GM18951 (cell line): ENCODE measurements at regions not wholly inside any gene's neighbourhood (a gene's known extent, or its start where the extent isn't known, plus 50 kb on each side); places are given as distances from the start of the nearest gene placed in this dataset.

Source experiments
- POLR2A ChIP-seq: IDR thresholded peaks from 4 replicates; pipeline ENCODE4 v1.6.1; 2011; ENCODE audit warnings: mild to moderate bottlenecking; ENCODE audit not compliant: insufficient read length, insufficient read depth; ENCODE audit errors: extremely low read depth
- in situ Hi-C: fragments of 300-500 bp; cut with MboI; formaldehyde crosslinking; loops from one replicate; pipeline ENCODE4 v1.12.0; 2022; ENCODE audit warnings: low sequenced_read_pairs, mixed read lengths, inconsistent platforms; ENCODE audit not compliant: unreplicated experiment

DNA sequence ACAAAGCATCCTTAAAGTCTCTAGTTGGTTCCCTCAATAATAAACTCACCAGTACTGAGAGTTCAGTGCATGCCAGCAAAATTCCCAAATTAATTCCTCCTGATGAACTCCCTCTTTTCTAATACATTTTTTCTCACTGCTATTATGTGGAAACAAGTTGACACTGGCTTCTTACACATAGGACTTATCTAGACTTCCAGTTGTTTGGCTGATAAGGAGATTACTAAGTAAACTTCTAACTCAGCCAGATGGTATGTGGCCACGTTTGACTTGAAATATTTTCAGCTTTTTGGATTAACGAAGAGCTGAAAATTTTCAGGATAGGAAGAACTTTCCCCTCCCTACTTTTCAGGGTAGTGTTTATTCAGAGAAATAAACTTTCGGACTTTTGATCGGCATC is 1154.2 kb upstream of the TENM4 start:
- in situ Hi-C loops: no loop called here
- no peak for TF ChIP-seq POLR2A

DNA sequence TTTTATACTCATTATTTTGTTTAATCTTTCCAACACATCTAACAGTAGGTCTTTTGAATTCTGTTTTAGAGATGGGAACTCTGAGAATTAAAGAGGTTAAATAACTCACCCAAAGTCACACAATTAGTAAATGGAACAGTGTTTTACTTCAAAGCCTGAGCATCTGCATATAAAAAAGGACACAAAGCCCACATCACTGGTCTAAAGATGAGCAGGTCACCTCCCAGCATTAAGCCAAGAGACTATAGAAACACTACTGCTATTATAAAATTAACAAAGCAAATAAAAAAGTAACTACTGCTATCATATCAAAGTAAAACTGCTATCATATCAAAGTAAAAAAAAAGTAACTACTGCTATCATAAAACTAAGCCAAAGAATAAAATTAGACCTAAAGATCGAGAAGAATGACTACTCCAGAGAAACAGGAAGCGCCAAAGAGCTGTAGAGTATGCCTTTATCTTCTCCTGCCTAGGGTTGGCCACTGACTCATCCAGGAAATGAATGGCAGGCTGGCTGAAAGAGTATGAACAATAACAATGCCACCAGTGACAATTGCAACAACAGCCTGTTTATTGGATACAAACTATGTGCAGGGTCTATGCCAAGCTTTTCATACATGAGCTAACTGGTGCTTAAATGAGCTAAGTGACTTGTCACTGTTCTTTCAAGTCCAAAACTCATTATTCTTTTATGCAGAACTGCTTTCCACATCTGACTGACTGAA is 1153.0 kb upstream of the TENM4 start:
- no peak for TF ChIP-seq POLR2A
- in situ Hi-C loops: no loop called here

DNA sequence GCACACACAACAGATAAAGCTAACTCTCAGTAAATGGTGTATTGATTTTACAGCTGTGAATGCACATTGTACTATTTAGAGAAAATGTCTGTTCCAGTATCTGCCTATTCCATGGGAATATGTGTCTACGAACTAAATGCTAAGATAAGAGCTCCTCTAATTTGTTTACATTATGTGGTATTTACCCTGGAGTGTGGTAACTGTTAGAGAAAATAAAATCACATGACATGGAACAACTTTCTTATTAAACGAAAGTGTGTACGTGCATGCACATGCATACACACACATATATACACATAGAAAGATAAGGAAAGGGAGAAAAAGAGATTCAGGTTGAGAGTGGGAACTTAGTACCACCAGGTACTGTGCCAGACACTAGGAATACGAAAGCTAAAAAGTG is 1151.7 kb upstream of the TENM4 start:
- in situ Hi-C loops: no loop called here
- TF ChIP-seq POLR2A: no peak

DNA sequence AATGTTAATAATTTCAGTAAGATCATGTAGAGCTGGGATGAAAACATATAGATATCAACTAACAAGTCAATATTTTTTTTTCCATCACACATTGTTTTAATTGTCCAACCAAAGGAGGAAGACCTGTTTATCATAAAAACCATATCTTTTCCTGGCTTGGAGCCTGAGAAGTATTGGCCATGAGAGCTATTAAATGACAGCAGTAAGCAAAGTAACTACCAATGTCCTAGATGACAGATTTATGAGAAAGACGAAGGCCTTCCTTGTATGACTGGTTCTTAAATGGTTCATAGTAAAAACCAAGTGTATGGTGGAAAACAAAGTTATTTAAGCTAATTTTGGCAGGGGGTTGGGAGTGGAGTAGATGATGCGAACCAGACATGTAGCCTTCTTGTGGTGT is 1147.1 kb upstream of the TENM4 start:
- in situ Hi-C loops: no loop called here

DNA sequence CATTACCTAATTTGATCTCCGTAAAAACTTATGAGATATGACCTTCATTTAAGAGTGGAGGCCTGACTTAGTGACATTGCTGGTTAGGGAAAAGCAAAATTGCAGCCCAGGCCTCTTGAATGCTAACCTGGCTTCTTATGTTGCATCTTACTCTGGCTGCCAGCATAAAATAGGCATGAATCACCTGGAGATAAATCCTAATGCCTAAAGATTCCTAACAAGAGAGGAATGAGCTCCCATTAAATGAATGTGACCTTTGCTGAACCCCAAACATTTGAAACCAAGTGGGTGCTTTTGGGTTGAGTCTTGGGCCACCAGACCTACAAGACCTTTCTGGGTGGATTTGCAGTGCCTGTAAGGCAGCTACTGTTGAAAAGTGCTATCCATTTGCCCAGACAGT is 1145.6 kb upstream of the TENM4 start:
- in situ Hi-C loops: no loop called here
- TF ChIP-seq POLR2A: no peak

More for the DNA sequence above, 1147.1 kb upstream of the TENM4 start:
- TF ChIP-seq POLR2A: no peak

DNA sequence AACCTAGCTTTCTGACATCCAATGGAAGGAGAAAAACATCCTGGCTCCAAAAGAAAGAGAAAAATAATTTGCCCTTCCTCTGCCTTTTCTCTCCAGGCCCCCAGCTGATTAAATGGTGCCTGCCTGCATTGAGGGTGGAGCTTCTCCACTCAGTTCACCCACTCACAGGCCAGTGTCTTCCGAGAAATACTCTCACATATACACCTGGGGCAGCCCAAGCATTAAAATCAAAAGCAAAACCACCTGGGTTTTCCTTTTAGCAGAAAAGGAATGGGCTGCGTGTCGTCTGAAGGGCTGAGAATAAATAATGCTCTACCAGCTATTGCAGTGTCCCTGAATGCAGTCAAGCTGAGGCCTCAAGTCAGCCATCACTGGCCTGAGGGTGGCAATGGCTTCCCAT is 1143.8 kb upstream of the TENM4 start:
- in situ Hi-C loops: no loop called here
- no peak for TF ChIP-seq POLR2A

- no peak for TF ChIP-seq POLR2A
- in situ Hi-C loops: no loop called here
Observed at GRCh38 chr11:80569832-80570231, 1129.0 kb upstream of the TENM4 start.

DNA sequence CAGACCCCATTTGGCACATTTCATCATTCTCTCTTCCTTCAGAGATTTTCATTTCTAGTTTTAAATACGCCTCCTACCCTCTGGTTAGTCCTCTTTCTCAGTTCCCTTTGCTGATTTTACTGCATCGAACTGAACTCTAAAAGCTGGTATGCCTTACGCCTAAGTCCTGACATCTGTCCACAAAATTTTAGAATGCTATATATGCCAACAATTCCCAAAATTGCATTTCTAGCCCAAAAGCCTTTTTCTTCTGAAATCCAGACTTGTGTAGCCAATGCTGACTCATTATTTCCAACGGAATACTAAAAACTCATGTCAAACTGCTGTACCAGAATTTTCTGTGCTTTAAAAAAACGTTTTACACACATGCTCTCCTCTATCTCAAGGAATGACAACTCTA is 1124.4 kb upstream of the TENM4 start:
- in situ Hi-C loops: no loop called here
- TF ChIP-seq POLR2A: no peak

DNA sequence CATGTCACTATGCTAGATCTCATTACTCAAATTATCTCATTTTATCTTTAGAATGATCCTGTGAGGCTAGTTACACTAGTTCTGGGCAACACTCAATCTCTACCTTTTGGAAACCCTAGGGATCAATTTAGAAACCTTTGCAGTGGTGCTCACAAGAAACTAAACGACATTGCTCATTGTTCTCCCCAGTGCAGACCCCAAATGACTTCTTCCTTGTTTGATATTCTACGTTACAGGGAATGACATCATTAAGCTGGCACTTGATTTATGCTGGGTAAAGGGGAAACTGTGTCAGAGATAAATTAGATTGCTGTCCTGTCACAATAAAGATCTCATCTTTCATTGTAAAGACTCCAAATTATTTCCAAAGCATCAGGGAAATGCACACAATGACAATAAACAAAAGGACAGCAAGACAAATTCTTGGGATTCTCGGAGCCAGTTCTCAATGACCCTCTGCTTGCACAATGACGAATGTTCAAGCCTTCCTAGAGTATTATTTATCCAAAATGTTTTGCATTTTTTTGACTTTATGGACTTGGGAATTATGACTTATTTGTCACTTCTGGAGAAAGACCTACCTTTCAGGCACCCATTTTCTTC is 1121.8 kb upstream of the TENM4 start:
- no peak for TF ChIP-seq POLR2A
- in situ Hi-C loops: no loop called here

- in situ Hi-C loops: no loop called here
- TF ChIP-seq POLR2A: no peak
Observed at GRCh38 chr11:80559942-80560341, 1119.1 kb upstream of the TENM4 start.

DNA sequence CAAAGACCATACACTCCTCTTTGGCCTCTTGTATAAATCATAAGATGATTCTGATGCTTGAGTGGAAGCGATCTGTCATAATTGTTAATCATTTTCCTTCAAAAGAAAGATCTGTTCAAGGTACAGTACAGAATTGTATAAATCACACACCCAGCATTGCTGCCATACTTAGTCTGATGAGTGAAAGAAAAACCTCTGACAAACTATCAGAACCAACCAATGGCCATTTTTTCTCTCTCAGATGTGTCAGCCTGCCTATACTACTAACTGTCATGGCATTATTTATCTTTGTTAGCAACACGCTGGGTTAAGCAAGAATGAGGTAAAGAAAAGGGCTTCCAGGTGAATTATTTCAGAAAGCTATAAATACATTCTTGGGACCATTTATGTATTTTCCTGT is 1112.7 kb upstream of the TENM4 start:
- in situ Hi-C loops: no loop called here
- TF ChIP-seq POLR2A: no peak

DNA sequence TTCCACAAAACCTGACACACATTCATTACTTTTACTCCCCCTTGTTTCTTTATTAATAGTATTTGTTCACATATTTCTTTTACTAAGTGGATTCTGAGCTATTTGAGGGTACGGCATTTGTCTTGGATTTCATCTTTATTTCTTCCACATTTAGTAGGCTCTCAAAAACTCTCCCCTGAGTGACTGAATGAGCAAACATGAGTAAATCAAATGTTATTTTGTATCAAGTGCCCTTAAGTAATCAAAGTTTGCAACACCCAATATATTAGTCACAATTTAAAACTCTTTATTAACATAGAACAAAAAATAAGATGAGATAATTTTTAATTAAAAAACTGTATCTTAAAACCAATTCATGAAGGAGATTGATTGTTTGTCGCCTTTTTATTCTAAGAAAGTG is 1101.9 kb upstream of the TENM4 start:
- TF ChIP-seq POLR2A: no peak

GRCh38 chr11:80538040-80538439 is 1097.2 kb upstream of the TENM4 start:
- in situ Hi-C loops: no loop called here
- TF ChIP-seq POLR2A: no peak

More for the DNA sequence above, 1101.9 kb upstream of the TENM4 start:
- in situ Hi-C loops: no loop called here

GRCh38 chr11:80533463-80533862 is 1092.6 kb upstream of the TENM4 start:
- no peak for TF ChIP-seq POLR2A
- in situ Hi-C loops: no loop called here
